ENCODE measurements at regions not wholly inside any gene's neighbourhood (a gene's known extent, or its start where the extent isn't known, plus 50 kb on each side); places are given as distances from the start of the nearest gene placed in this dataset.

DNA sequence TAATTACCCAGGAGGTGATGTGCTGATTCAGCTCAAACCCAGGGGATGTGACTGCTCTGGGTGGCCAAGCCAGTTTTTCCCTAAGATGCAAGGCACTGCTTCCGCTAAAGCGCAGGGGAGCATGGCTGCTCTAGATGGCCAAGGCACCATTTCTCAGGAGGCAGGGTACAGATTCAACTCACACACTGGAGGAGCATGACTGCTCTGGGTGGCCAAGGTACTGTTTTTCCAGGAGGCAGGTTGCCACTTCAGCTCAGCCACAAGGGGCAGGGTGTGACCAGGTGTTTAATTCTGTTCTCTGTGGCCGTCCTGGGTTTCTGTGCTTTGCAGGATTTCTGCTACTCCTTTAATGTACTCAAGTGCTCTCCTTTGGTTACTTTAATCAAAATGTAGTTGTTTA, 659.3 kb upstream of the ARRDC4 start:
- no peak overlapping the region for H3K4me3 ChIP-seq
- no peak overlapping the region for H3K27ac ChIP-seq
- FAIRE-seq (no peak), DNase-seq (no peak), ATAC-seq (no peak)
- no peaks in the 10 kb centered on the region for H3K27me3 ChIP-seq
- TF ChIP-seq, protein P1, sequence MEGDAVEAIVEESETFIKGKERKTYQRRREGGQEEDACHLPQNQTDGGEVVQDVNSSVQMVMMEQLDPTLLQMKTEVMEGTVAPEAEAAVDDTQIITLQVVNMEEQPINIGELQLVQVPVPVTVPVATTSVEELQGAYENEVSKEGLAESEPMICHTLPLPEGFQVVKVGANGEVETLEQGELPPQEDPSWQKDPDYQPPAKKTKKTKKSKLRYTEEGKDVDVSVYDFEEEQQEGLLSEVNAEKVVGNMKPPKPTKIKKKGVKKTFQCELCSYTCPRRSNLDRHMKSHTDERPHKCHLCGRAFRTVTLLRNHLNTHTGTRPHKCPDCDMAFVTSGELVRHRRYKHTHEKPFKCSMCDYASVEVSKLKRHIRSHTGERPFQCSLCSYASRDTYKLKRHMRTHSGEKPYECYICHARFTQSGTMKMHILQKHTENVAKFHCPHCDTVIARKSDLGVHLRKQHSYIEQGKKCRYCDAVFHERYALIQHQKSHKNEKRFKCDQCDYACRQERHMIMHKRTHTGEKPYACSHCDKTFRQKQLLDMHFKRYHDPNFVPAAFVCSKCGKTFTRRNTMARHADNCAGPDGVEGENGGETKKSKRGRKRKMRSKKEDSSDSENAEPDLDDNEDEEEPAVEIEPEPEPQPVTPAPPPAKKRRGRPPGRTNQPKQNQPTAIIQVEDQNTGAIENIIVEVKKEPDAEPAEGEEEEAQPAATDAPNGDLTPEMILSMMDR (IDR thresholded peaks at IDR 0.05): no peak
- H3K4me1 ChIP-seq: no peaks in the 10 kb centered on the region
- 88 to 91% methylated on average over 3 of the region's 3 CpGs for WGBS, 2 donors
- H3K36me3 ChIP-seq: no peaks in the 10 kb centered on the region
- no peaks in the 10 kb centered on the region for H3K9me3 ChIP-seq
- intact Hi-C loops (cut with DNase I): no loop called here

DNA sequence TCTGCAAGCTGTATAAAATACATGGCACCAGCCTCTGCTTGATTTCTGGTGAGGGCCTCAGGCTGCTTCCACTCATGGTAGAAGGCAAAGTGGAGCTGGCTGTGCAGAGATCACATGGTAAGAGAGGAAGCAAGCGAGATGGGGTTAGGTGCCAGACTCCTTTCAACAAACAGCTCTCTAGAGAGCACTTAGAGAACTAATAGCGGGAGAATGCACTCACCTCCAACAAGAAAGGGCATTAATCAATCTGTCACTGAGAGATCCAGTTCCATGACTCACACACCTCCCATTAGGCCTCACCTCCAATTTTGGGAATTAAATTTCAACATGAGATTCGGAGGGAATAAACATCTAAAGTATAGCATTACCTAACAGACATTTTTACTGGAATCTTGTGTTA, 644.1 kb upstream of the ARRDC4 start:
- TF ChIP-seq, protein P1 (IDR thresholded peaks at IDR 0.05): no peak
- FAIRE-seq (no peak), ATAC-seq (peak in 1 of 4 donors; percentile 53), DNase-seq (no peak)
- no peaks in the 10 kb centered on the region for H3K36me3 ChIP-seq
- H3K9me3 ChIP-seq: no peaks in the 10 kb centered on the region
- peaks cover 0 to 10% (median 0%) of the 10 kb centered on the region in 3 donors for H3K4me1 ChIP-seq
- intact Hi-C loops (cut with DNase I): no loop called here
- 46 to 50% methylated on average over 3 of the region's 3 CpGs for WGBS, 2 donors
- no peaks in the 10 kb centered on the region for H3K27me3 ChIP-seq
- no peak overlapping the region for H3K27ac ChIP-seq
- H3K4me3 ChIP-seq: no peak overlapping the region

DNA sequence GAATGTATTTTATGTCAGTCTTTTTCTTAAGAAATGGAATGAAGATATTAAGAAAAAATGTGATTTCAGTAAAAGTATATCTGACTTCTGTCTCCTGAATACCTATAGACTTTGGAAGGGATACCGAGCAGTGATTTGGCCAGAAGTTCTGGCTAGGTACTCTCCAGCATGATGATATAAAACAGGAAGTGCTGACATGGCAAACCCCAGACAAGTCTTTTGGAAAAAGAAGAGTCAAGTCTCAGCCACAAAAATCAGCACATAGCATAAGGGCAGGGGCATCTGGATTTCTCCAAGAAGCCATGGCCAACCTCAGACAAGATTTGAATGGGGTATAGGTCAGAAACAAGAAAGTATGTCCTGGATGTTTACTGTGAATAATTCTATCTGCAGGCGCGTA, 643.3 kb upstream of the ARRDC4 start:
- intact Hi-C loops (cut with DNase I): no loop called here
- H3K4me1 ChIP-seq: peaks cover 0 to 10% (median 0%) of the 10 kb centered on the region in 3 donors
- WGBS, 2 donors: 91 to 94% methylated on average over 3 of the region's 3 CpGs
- no peaks in the 10 kb centered on the region for H3K9me3 ChIP-seq
- H3K4me3 ChIP-seq: no peak overlapping the region
- no peaks in the 10 kb centered on the region for H3K36me3 ChIP-seq
- no peak for FAIRE-seq
- DNase-seq: no peak
- no peak overlapping the region for H3K27ac ChIP-seq
- H3K27me3 ChIP-seq: no peaks in the 10 kb centered on the region
- ATAC-seq: no peak
- TF ChIP-seq, protein P1 (IDR thresholded peaks at IDR 0.05): no peak

DNA sequence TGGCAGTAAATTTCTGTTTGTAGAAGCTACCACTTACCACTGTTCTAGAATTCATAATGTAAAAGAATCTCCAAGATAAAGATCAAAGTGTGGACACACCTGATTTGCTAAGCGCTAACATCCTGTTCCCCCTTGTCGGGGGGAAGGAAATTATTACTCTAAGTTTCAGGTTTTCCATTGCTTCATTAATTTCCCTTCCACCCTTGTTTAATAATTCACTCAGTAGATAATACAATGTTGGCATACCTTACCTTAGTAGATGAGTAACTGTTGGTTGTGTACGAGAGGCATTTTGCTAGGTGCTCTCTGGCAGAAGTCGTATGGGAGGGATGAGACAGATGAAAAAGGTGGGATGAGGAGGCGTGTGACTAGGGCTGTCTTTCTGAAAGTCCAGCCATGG, 641.2 kb upstream of the ARRDC4 start:
- DNase-seq: no peak
- TF ChIP-seq, protein P1 (IDR thresholded peaks at IDR 0.05): no peak
- ATAC-seq: peak; percentile 77 to 91 (median 83)
- peaks cover 0 to 10% (median 0%) of the 10 kb centered on the region in 3 donors for H3K4me1 ChIP-seq
- no peak overlapping the region for H3K4me3 ChIP-seq
- 16% methylated on average over 5 of the region's 5 CpGs for WGBS, 2 donors
- FAIRE-seq: no peak
- intact Hi-C loops (cut with DNase I): no loop called here
- H3K9me3 ChIP-seq: no peaks in the 10 kb centered on the region
- H3K27me3 ChIP-seq: no peaks in the 10 kb centered on the region
- H3K36me3 ChIP-seq: no peaks in the 10 kb centered on the region
- peak overlapping the region in 2 of 4 donors; percentile 29 to 33 for H3K27ac ChIP-seq

DNA sequence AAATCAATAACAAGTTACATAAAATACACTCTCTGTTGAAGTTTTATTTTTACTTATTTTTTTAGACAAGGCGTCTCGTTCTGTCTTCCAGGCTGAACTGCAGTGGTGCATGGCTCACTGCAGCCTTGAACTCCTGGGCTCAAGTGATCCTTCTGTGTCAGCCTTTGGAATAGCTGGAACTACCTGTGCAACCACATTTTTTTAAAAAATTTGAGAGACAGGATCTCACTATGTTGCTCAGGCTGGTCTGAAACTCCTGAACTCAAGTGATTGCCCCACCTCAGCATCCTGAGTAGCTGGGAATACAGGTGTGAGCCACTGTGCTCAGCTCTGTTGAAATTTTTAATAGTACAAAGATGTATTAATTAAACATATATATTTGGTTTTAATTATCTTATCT, 614.3 kb upstream of the ARRDC4 start:
- intact Hi-C loops (cut with DNase I): no loop called here
- ATAC-seq (no peak), DNase-seq (no peak), FAIRE-seq (no peak)
- no peaks in the 10 kb centered on the region for H3K9me3 ChIP-seq
- H3K4me3 ChIP-seq: no peak overlapping the region
- TF ChIP-seq, protein P1 (IDR thresholded peaks at IDR 0.05): no peak
- no peak overlapping the region for H3K27ac ChIP-seq
- H3K27me3 ChIP-seq: no peaks in the 10 kb centered on the region
- H3K4me1 ChIP-seq: no peaks in the 10 kb centered on the region
- 71 to 83% methylated on average over 2 of the region's 2 CpGs for WGBS, 2 donors
- no peaks in the 10 kb centered on the region for H3K36me3 ChIP-seq
